ENCODE measurements at regions not wholly inside any gene's neighbourhood (a gene's known extent, or its start where the extent isn't known, plus 50 kb on each side); places are given as distances from the start of the nearest gene placed in this dataset.
"Not testable (repeated sequence)": the region's sequence is repeated elsewhere in the genome, so short reads cannot be mapped to it uniquely, and the experiment has no call there.

GRCh38 chr7:70894799-70895198, 237.1 kb upstream of the GALNT17 start:
- TF ChIP-seq, protein P1, sequence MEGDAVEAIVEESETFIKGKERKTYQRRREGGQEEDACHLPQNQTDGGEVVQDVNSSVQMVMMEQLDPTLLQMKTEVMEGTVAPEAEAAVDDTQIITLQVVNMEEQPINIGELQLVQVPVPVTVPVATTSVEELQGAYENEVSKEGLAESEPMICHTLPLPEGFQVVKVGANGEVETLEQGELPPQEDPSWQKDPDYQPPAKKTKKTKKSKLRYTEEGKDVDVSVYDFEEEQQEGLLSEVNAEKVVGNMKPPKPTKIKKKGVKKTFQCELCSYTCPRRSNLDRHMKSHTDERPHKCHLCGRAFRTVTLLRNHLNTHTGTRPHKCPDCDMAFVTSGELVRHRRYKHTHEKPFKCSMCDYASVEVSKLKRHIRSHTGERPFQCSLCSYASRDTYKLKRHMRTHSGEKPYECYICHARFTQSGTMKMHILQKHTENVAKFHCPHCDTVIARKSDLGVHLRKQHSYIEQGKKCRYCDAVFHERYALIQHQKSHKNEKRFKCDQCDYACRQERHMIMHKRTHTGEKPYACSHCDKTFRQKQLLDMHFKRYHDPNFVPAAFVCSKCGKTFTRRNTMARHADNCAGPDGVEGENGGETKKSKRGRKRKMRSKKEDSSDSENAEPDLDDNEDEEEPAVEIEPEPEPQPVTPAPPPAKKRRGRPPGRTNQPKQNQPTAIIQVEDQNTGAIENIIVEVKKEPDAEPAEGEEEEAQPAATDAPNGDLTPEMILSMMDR (IDR thresholded peaks at IDR 0.05; ENCODE audit: insufficient read depth, low read length, missing control alignments): no peak
- no peak for DNase-seq (ENCODE audit: low read depth, low spot score)
- H3K4me3 ChIP-seq (ENCODE audit: low read depth, low read length): no peak overlapping the region
- ChIA-PET CTCF (no interaction called here), POLR2A (no interaction called here)

DNA sequence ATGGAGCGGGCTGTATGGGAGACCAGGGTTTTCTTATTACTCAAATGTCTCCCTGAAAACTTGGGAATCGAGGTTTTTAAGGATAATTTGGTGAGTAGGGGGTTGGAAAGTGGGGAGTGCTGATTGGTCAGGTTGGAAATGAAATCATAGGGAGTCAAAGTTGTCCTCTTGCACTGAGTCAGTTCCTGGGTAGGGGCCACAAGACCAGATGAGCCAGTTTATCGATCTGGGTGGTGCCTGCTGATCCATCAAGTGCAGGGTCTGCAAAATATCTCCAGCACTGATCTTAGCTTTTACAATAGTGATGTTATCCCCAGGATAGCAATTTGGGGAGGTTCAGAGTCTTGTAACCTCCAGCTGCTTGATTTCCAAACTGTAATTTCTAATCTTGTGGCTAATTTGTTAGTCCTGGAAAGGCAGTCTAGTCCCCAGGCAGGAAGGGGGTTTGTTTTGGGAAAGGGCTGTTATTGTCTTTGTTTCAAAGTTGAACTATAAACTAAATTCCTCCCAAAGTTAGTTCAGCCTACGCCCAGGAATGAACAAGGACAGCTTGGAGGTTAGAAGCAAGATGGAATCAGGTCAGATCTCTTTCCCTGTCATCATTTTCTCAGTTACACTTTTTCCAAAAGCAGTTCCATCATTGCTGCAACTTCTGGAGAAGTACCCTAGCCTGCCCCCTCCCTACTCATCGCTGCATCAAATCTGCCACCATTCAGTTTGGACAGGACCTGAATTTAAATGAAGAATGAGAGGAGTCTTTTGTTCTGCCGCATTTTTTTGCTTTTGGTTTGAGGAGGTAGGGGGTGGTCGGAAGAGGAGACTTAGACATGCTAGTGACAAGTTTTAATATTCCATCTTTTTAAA, 236.4 kb upstream of the GALNT17 start:
- POLR2A ChIA-PET; H3K4me3 ChIP-seq (ENCODE audit: low read depth, low read length); DNase-seq (ENCODE audit: low read depth, low spot score); CTCF ChIA-PET: not testable (repeated sequence)

- ChIA-PET CTCF (no interaction called here), POLR2A (no interaction called here)
- TF ChIP-seq, protein P1 (IDR thresholded peaks at IDR 0.05; ENCODE audit: insufficient read depth, low read length, missing control alignments): no peak
- no peak for DNase-seq (ENCODE audit: low read depth, low spot score)
- no peak overlapping the region for H3K4me3 ChIP-seq (ENCODE audit: low read depth, low read length)
These were observed 224.4 kb upstream of the GALNT17 start for GRCh38 chr7:70907259-70908247.

- POLR2A ChIA-PET: no interaction called here
- no peak for DNase-seq (ENCODE audit: low read depth, low spot score)
- H3K4me3 ChIP-seq (ENCODE audit: low read depth, low read length): no peak overlapping the region
- TF ChIP-seq, protein P1 (IDR thresholded peaks at IDR 0.05; ENCODE audit: insufficient read depth, low read length, missing control alignments): no peak
- CTCF ChIA-PET: no interaction called here
These were observed 218.0 kb upstream of the GALNT17 start for GRCh38 chr7:70913924-70914323.

- no peak overlapping the region for H3K4me3 ChIP-seq (ENCODE audit: low read depth, low read length)
- ChIA-PET CTCF (no interaction called here), POLR2A (no interaction called here)
- DNase-seq (ENCODE audit: low read depth, low spot score): no peak
- TF ChIP-seq, protein P1 (IDR thresholded peaks at IDR 0.05; ENCODE audit: insufficient read depth, low read length, missing control alignments): no peak
These were observed 216.9 kb upstream of the GALNT17 start for GRCh38 chr7:70915067-70915466.

- DNase-seq (ENCODE audit: low read depth, low spot score): no peak
- H3K4me3 ChIP-seq (ENCODE audit: low read depth, low read length): no peak overlapping the region
- TF ChIP-seq, protein P1 (IDR thresholded peaks at IDR 0.05; ENCODE audit: insufficient read depth, low read length, missing control alignments): no peak
- POLR2A ChIA-PET: no interaction called here
- CTCF ChIA-PET: no interaction called here
These were observed 212.4 kb upstream of the GALNT17 start for GRCh38 chr7:70919481-70920073.
